HG03571 (cell line): ENCODE measurements at regions not wholly inside any gene's neighbourhood (a gene's known extent, or its start where the extent isn't known, plus 50 kb on each side); places are given as distances from the start of the nearest gene placed in this dataset.
A peak's percentile ranks its signal among the peaks of the same experiment; 100 is the strongest.
"Not testable (repeated sequence)": the region's sequence is repeated elsewhere in the genome, so short reads cannot be mapped to it uniquely, and the experiment has no call there.

Experiments used
- ATAC-seq: cut with Tn5 transposase; IDR thresholded peaks from one replicate; pipeline ENCODE4 v1.9.1; 2021; ENCODE audit not compliant: unreplicated experiment

DNA sequence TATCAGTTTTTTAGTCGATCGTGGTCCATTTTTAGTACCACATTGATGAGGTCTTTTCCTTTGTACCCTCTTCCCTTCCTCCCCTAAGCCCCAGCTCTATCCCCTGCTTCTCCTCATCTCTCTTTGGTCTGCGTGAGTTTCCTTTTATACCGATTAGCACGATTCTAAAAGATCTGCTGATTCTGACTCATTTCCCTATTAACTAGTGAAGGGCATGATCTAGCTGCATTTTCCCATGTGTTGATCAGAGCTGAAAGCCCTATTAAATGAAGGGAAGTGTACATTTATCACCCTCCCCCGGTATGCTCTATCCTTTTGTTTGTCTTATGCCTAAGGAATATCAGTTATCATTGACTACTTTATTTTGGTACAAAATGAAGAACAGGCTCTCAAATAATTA, 181.7 kb upstream of the NPY2R start:
- ATAC-seq: no peak

DNA sequence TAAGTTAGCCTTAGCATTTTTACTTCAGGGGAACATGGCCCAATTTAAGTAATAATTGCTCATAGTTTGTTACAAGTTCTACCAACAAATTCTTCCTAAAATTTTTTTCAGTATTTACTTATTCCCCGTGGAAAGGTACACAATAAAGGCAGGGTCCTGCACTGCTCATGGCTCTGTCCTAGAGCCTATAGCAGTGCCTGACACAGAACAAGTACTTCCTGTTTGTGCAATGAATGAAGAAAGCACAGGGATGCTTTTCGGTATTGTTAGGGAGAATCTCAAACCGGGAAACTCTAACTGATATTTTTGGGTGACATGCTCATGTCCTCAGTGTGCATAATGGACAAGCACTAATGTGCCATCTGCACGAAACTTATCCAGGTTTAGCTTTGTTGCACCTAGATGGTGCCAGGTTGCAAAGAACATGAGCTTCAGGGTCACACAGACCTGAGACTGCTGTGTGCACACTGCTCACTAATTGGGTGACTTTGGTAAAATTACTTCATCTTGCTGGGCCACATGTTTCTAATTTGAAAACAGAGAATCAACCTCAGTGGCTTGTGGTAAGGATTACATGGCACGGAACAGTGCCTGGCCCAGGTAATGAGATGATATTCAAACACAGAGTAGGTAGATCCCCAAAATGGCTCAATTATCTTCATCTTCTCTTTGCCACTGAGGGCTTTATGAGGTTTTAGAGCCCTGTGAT, 175.8 kb upstream of the NPY2R start:
- peak; percentile 55 for ATAC-seq

DNA sequence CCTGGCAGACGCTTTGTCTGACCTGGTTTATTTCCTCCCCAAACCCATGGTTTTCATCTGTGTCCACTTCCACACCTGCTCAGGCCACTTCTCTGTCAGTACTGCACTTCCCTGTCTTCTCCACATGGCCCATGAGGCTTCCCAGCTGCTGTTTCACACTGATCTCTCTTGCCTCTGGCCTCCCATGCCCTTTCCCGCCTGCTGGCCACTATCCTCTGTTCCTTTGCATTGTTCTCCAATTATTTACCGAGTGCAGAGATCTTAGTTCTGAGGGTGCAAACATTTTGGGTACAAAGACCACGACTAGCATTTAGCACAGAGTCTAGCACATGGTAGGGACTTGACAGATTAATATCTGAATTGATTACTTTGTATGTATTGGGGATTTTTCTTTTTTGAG, 174.8 kb upstream of the NPY2R start:
- no peak for ATAC-seq

DNA sequence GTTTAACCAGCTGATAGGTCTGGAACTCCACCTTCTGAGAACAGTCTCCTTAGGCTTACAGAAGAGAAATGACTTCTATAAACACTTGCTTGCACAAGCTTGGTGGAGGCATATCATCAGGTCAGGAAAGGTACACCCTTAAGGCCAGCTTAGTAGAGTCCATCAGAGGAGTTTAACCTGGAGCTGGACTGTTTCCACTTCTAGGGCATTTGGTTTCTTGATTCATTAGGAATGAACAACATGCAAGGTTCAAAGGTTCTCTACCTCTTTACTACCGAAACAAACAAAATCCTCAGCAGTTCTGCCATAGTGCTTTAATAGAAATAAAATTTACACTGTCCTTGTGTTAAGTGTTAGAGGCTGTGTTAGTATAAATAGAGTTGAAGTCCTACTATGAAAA, 171.4 kb upstream of the NPY2R start:
- ATAC-seq: no peak

DNA sequence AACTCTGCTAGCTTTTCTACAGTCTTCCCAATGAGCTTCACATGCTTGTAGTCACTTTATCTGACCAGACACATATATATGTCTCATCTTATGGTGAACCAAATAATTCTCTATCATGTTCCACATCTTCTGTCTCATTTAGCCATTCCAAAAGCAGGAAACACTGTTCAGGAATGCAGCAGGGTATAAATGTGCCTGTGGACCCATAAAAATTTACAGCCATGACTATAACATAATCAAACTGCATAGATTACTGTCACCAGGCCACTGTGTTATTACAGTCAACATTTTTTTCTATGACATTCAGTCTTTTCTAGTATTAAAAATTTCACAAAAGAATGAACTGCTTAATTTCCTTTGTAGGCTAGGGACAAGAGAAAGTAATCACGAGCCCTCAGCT, 170.0 kb upstream of the NPY2R start:
- no peak for ATAC-seq

DNA sequence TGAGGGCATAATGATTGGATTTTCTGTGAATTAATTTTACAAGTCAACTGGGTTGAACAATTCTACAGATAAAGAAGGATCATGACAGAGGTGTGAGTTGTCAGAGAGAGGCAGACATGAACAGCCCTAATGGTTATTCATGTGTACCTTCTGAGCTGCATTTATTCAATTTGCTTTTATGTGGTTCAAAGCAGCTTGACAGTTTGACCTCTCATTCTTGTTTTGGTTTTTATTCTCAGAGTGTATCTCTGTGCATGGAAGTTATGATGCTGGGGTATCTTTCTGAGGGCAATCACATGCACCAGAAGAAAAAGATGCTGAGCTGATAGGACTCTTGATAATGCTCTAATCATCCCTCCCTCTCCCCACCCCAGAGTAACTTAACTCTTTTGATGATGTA, 169.3 kb upstream of the NPY2R start:
- no peak for ATAC-seq

DNA sequence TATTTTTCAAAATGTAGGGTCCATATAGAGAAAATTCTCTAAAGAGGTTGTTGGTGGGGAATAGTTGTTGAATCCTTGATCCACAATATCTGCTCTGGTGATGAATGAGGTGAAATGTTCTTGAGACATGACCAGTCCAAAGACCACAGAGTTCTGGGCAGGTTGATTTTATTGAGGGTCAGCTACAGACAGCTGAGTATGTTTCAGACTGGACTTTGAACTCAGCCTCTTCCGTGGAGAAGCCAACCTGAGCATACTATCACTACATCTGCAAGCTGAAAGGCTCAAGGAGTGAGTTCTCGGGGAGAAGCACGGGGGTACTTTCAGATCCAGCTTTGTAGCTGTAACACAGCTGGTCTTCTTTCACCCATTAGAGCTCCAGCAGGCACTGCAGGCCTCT, 168.4 kb upstream of the NPY2R start:
- ATAC-seq: no peak

DNA sequence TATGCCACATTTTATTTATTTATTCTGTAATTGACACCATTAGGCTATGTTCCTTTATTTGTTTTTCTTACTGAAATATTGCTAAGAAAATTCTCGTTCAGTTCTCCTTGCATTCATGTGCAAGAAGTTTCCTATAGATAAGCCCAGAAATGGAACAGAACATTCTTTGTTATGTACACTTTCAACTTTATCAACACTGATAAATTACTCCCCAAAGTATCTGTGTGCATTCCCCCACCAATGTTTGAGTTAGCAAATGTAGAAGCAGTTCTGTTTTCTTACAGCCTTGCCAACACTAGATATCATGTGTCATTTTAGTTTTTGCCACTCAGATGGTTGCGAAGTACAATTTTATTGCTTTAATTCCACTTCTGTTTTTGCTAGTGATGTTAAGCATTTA, 166.4 kb upstream of the NPY2R start:
- no peak for ATAC-seq

DNA sequence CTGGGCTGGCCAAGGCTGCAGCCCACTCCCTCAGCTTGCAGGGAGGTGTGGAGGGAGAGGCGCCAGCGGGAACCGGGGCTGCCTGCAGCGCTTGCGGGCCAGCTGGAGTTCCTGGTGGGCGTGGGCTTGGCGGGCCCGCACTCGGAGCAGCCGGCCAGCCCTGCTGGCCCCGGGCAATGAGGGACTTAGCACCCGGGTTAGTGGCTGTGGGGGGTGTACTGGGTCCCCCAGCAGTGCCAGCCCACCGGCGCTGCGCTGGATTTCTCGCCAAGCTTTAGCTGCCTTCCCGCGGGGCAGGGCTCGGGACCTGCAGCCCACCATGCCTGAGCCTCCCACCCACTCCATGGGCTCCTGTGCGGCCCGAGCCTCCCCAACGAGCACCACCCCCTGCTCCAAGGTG, 164.2 kb upstream of the NPY2R start:
- not testable (repeated sequence) for ATAC-seq

DNA sequence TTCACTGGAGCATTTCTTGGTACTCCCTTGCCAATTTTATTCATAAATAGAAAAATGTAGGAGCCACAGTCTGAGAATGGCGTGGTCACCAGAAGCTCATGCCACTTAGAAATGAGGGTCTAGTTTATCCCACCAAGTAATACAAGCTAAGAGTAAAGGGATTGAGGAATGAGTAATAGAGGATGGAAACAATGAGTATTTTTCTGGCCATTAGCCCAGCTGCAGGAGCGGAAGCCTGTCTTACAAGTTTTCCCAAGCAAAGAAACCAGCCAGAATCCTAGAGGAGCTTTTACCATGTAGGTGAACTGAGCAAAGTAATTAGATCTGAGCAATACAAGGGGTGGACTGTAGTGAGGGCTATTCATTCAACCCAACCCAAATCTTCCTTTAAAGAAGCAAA, 160.7 kb upstream of the NPY2R start:
- no peak for ATAC-seq

DNA sequence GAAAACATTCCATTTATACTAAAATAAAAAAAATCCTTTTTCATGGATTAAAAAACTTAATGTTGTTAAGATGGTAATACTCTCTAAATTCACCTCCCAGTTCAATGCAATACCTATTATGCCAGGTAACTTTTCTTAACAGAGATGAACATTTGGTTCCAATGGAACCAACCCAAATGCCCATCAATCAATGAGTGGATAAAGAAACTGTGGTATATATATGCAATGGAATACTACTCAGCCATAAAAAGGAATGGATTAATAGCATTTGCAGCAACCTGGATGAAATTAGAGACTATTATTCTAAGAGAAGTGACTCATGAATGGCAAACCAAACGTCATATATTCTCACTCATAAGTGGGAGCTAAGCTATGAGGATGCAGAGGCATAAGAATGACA, 154.4 kb upstream of the NPY2R start:
- ATAC-seq: not testable (repeated sequence)

DNA sequence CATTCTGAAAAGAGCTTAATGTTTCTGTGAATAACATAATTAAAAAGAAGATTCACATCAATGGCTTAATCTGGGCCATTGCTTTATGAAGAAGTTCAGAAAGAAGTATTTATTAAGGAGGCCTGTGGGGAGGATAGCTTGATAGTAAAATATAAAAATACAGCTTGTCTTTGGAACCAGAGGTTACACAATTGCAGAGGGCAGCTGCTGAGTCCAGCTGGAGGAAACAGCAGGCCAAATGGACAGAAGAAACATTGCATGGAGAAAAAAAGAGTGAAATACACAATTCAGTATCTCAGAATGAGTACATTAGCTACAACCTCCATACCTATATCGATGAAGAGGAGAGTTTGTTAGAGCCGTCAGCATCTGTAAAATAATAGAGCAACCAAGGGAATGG, 148.0 kb upstream of the NPY2R start:
- no peak for ATAC-seq

DNA sequence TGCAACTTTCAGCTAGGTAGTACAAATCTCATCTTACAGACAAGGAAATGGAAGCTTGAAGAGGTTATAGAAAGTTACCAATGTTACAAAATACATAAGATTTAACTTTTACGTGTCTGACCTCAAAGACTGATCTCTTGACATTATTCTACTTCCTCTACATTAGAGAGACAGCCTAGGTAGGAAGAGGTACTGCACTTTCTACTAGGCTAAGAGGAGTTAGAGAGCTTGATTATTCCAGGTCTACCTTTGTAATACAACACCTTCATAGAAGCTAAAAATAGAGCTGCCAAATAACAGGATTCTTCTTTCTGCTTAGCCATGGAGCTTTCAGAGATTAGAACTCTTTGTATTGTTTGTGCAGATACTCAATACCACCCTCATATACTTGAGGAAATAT, 147.6 kb upstream of the NPY2R start:
- no peak for ATAC-seq

DNA sequence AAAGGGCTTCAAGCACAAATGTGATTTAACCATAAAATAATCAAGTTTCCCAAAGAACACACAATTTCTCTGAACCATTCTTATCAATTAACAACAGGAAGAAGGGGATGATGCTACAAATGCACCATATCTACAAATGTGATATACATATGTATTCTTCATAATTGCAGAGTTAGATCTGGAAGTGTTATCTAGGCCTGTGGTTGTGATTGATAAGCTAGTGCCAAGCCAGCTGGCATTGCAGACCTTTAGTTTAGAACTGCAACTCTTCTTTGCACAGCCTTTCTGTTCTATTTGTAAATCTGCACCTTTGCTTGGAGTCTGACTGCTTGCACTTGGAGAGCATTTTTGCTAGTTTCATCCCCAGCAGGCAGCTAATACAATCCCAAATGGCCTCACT, 145.5 kb upstream of the NPY2R start:
- no peak for ATAC-seq

DNA sequence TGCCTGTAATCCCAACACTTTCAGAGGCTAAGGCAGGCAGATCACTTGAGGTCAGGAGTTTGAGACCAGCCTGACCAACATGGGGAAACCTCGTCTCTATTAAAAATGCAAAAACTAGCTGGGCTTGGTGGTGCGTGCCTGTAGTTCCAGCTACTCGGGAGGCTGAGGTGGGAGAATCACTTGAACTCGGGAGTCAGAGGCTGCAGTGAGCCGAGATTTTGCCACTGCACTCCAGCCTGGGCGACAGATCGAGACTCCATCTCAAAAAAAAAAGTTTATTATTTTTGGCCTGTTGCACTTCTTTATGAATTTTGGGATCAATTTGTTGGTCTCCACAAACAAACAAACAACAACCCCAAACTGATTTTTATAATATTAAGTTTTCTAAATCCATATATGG, 143.5 kb upstream of the NPY2R start:
- not testable (repeated sequence) for ATAC-seq

DNA sequence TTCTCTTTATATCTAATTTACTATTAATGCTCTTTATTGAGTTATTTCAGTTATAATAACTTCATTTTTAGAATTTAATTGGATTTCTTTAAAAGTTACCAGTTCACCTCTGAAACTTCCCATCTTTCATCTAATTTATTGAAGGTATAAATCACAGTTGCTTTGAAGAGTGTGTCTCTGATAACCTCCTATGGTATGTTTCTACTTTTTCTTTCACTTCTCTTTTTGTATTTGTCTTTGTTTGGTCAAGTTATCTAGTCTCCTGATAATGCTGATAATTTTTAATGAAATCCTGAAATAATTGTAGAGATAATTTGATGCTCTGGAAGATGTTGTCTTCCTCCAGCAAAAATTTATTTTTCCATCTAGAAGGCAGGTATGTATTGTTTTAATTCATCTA, 141.6 kb upstream of the NPY2R start:
- ATAC-seq: no peak

DNA sequence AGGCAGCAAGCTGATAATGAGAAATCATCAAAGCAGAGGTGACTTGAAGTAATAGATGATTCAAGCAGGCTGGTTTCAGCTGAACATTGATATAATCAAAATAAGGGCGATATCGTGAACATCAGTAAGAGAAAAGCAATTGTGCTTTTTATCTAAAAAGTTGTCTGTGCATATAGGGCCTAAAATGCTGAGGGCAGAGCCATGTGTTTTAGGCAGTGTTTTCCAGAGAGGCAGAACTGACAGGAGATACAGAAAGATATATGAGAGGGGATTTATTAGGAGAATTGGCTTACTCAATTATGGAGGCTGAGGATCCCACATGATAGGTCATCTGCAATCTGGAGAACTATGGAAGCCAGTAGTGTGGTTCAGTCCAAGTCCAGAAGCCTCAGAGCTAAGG, 136.5 kb upstream of the NPY2R start:
- no peak for ATAC-seq

DNA sequence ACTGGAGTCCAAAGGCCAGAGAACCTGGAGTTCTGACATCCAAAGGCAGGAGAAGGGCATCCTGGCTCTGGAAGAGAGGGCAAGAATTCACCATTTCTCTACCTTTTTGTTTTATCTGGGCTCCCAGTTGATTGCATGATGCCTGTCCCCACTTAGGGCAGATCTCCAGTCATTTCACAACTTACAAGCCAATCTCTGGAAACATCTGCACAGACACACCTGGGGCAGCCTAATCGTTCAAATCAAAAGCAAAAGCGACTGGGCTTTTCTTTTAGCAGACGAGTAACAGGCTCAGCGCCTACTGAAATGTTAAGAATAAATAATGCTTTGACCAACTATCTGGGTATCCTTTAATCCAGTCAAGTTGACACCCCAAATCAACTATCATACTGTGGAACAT, 136.0 kb upstream of the NPY2R start:
- no peak for ATAC-seq

DNA sequence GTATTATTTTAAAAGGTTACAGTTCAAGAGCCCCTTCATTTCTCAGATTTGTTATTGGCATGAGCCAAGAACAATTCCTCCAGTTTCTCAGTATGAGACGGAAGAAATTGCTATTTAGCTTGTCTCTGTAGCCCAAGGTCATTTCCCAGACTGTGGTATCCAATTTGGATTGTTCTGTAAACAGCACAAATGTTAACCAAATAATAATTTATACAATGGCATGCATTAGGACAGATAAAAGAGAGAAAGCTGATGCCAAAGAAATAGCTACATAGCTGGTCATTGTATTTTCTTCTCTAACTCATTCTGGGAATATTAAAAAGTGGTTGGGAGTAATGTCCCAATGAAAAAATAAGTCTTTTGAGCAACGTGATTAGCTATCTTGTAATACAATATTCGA, 134.6 kb upstream of the NPY2R start:
- no peak for ATAC-seq

DNA sequence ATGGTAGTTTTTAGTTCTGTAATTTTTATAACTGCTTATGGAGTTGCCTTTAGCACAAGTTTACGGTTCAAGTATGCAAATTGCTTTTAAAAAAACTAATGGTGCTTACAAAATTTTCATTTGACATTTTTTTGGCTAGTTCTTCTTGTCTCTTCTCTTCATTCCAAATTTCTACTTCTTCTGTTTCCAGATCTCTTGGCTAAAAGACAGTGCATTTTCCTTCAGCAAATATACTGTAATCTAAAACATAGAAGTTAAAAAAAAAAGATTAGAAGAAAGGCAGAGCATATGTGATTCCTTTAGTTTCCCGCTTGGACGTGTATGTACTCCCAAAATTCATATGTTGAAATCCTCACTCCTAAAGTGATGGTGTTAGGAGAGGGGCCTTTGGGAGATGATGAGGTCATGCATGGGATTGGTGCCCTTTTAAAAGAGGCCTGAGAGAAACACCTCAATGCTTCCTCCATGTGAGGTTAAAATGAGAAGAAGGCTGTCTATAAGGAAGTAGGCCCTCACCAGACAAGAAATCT, 132.1 kb upstream of the NPY2R start:
- no peak for ATAC-seq

DNA sequence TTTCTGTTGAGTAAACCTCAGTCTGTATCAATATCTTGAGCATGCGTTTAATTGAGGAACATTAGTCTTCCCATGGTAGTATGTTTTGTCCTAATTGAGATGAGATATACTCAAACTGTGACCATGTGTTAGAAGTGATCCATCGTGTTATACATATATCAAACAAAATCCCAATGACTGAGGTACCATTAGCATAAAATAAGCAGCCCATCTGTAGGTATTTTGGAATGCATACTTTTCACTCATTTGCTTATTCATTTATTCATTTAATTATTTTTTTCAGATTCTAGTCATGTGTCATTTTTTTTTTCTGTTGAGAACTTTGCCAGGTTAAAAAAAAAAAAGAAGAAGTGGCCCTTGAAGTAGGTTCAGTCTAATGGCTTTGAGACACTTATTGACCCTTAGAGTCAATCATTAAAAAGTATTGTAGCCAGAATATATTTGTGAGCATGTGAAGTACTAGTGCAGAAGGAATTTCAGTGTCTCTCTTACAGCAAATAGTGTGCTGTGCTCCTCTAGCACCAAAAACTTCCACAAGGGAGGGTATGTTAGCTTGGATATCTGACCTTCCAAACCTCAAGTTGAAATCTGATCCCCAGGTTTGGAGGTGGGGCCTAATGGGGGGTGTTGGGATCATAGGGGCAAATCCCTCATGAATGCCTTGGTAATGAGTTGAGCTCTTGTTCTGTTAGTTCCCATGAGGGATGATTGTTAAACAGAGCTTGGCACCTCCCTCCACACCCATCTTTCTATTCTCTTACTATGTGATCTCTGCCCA, 130.8 kb upstream of the NPY2R start:
- no peak for ATAC-seq

DNA sequence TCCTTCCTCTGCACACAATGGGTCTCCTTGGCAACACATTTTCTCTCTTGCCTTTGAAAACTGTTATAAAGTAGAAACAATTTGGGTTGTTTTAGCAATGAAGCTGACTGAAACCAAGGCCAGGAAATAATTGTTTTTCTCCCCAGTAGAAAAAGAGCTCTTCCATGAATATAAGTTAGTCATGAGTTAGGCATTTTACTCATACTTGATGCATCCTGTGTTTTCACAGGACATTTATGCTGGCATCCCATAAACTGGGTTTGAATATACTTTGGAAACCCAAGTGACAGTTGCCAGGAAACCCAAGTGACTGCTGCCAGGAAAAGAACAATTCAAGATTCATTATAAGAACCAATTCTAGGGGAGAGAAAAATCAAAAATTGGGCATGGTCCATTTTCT, 128.6 kb upstream of the NPY2R start:
- ATAC-seq: no peak

DNA sequence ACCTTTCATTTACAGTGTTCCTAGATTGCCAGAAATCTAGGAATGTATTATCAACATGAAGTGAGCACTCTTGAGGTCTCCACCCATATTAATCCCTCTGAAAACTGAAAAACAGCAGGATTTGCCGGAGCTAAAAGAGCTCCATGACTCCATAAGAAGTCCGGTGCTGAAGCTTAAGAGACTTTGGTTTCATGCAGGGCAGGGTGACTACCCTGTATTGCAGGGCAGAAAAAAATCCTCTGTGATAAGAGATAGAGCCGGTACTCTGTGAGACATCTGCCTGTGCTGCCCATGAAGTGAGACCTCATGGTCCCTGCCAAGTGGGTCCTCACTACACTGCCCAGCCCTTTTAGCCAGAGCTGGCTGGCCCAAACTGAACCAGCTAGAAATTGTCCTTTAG, 127.2 kb upstream of the NPY2R start:
- no peak for ATAC-seq
